DMS 273 treated with DMSO at 0.1 percent for 48 hours (cell line): ENCODE measurements at regions not wholly inside any gene's neighbourhood (a gene's known extent, or its start where the extent isn't known, plus 50 kb on each side); places are given as distances from the start of the nearest gene placed in this dataset.
"Not testable (repeated sequence)": the region's sequence is repeated elsewhere in the genome, so short reads cannot be mapped to it uniquely, and the experiment has no call there.

Source experiments
- DNase-seq: peaks from one replicate; lab custom pipeline; 2025; lab: John Stamatoyannopoulos, UW

DNA sequence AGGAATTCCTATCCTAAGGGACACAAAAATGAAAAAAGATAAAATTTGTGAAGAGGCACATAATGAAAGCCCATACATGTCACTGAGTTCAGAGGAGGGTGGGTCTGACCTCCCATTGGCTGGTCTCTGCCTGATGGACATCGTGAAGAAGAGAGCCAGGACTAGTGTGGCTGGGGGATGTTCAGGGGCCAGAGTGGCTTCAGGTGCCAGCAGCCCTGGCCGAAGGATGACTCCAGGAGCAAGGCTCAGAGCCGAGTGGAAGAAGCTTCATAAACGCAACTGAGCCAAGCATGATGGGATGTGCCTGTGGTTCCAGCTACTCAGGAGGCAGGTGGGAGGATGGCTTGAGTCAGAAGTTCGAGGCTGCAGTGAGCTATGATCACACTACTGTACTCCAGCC is 56.9 kb upstream of the ATP5PO start:
- DNase-seq = no peak

GRCh38 chr21:33971492-33972013 is 55.9 kb upstream of the ATP5PO start:
- no peak for DNase-seq

DNA sequence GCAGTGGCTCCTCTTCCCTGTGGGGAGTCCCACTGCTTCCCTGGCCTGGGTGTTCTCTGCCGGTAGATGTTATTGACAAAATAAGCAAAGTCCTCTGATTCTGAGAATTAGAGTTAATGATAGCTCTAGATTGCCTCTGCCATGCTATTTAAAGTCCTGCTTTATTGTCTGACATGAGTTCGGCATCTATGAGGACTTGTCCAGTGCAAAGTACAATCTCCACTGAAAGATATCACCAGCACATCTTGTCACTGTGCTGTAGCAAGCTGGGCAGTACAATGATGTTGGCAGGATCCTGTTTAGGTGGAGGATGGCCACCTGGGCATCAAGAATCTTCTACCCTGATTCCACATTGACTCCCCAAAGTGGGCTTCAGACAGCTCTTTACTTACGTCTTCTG is 54.0 kb upstream of the ATP5PO start:
- no peak for DNase-seq

DNA sequence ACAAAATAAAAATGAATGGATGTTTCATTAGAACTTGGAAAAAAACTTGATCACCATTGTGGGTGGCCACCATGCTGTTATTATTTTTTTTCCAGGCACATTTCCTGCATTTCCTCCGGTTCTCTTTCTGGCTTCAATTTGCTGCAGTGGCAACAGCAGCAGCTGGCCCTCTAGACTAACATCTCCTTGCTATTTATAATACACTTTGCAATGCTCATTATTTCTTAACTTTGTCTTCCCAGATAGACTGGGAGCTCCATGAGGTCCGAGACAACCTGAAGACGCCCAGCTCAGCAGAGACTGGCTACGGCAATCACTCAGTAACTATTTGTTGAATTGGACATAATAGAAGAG is 53.4 kb upstream of the ATP5PO start:
- no peak for DNase-seq

DNA sequence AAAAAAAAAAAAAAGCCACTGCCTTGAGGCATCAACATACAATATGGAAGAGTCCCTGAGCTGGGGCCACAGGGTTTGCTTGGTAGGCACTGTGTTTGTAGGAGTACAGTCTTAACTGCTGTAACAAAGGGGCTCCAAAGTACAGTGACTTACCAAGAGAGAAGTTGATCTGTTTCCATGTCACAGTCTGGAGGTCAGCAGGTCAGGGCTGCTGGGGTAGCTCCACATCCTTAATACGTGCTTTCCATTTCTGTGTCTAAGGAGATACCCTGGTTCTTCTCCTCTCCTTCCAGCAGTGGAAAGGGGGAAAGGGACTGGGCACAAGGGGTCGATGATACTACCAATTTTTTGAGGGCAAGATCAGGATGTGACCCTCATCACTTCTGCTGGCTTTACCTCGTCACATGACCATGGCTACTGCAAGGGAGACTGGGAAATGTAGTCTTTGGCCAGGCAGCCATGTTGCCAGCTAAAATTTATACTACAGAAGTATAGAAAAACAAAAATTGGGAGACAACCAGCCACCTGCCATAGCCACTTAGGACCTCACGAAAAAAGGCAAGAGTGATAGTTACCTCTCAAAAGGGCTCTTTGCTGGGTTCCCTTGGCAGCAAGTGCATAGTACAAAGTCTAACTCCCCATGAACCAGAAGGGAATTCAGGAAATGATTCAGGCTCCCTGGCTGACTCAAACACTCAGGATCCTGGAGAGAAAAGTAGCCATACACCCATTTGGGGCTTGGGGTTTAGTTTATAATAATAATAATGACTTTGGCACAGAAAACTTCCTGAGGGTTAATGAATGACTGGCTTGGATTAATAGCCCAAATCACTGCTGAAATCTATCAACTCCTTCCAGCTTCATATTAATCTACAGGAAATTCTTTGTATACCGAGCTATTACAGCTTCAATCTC is 52.7 kb upstream of the ATP5PO start:
- DNase-seq = peak; percentile 11

DNA sequence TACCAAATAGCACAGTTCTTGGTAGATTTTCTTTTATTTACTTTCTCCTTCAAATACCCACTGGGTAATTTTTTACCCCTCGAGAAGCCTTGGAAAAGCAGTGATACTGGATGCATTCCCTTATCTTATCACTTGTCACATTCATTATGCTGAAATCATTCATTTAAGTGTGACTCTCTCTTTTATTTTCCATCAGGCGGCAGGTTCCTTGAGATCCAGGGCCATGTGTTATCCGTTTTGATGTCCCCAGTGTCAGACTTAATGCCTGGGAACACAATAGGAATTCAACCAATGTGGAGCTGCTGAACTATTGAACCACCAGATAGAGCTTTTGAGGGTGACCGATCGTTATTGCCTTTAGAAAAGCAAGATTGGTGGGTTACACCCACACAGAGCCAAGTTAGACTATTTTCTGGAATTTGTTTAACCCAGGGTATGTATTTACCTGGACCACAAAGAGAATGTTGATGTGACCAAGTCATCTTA is 51.5 kb upstream of the ATP5PO start:
- DNase-seq = no peak

DNA sequence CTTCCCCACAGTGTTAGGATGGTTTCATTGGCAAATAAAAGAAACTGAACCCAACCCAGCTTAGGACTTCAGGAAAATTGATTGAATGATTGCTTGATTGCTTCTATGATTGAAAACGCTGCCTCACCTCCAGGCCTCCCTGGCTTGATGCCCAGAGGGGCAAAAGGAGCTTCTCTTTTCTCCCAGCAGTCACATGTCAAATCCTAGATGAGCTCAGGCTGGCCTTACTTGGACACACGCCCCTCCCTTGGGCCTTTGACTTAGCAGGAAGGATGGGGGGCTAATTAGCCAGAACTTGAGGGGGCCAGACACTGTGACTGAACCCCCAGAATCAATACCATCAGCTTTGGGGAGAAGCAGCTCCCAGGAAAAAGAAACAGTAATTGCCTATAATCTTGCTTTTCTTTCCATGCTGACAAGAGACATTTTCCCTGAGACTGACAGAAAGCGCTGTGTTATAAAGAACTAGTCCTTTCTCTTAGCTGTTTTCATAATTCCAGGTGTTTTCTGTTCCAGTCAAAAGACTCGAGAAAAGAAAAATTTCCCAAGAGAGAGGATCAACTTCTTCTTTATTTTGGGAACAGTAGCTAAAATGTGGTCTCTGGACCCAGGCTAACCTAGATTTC is 50.8 kb upstream of the ATP5PO start:
- no peak for DNase-seq

DNA sequence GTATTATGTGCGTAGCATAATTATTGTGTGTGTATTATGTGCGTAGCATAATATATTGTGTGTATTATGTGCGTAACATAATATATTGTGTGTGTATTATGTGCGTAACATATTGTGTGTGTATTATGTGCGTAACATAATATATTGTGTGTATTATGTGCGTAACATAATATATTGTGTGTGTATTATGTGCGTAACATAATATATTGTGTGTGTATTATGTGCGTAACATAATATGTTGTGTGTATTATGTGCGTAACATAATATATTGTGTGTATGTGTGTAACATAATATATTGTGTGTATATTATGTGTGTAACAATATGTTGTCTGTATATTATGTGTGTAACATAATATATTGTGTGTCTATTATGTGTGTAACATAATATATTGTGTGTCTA is 50.1 kb upstream of the ATP5PO start:
- DNase-seq = not testable (repeated sequence)
